Gastroesophageal sphincter (tissue), 3 donors: ENCODE measurements at regions not wholly inside any gene's neighbourhood (a gene's known extent, or its start where the extent isn't known, plus 50 kb on each side); places are given as distances from the start of the nearest gene placed in this dataset.

Experiments used
- EP300 ChIP-seq: sonication (generic); formaldehyde crosslinking; IDR thresholded peaks from one replicate; pipeline ENCODE4 v1.6.1; 2017; ENCODE audit warnings: antibody characterized with exemption, mild to moderate bottlenecking
- POLR2A ChIP-seq, 2 donors: fragments of 450-650 bp; IDR thresholded peaks; one replicate each; pipeline ENCODE4 v1.6.1; 2017; ENCODE audit warnings: antibody characterized with exemption in 2 of 2, mild to moderate bottlenecking in 2 of 2, moderate library complexity in 1 of 2
- POLR2AphosphoS5 ChIP-seq: sonication (generic); formaldehyde crosslinking; IDR thresholded peaks from one replicate; pipeline ENCODE4 v1.6.1; 2017; ENCODE audit warnings: antibody characterized with exemption
- TF ChIP-seq, protein P1 (sequence below), 4 experiments: fragments of 200-600 bp in 2 of 4; fragments of 450-650 bp in 2 of 4; sonication (generic) in 1 of 4; IDR thresholded peaks; one replicate each; pipeline ENCODE4 v1.5.1; 2017 to 2019; ENCODE audit warnings: antibody characterized with exemption in 4 of 4, mild to moderate bottlenecking in 2 of 4, moderate library complexity in 2 of 4

DNA sequence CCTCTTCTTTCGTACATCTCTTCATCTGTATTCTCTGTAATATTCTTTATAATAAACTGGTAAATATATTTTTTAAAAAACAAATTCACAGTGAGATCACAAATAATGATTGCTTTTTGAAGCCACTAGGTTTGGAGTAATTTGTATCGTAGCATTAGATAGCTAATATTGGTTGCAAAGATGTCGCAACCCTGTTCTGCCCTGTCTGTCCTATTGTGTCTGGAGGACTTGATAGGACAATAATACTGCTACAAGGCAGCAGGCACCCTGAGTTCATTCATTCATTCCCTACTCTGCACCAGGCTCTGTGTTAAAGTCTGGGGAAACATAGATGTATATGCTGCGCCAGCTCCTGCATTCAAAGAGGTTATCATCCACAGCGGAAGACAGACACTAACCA lies 206.7 kb upstream of the KLF4 start:
- TF ChIP-seq POLR2A (IDR thresholded peaks at IDR 0.05): no peak
- TF ChIP-seq, protein P1, sequence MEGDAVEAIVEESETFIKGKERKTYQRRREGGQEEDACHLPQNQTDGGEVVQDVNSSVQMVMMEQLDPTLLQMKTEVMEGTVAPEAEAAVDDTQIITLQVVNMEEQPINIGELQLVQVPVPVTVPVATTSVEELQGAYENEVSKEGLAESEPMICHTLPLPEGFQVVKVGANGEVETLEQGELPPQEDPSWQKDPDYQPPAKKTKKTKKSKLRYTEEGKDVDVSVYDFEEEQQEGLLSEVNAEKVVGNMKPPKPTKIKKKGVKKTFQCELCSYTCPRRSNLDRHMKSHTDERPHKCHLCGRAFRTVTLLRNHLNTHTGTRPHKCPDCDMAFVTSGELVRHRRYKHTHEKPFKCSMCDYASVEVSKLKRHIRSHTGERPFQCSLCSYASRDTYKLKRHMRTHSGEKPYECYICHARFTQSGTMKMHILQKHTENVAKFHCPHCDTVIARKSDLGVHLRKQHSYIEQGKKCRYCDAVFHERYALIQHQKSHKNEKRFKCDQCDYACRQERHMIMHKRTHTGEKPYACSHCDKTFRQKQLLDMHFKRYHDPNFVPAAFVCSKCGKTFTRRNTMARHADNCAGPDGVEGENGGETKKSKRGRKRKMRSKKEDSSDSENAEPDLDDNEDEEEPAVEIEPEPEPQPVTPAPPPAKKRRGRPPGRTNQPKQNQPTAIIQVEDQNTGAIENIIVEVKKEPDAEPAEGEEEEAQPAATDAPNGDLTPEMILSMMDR (IDR thresholded peaks at IDR 0.05): no peak
- no peak for TF ChIP-seq POLR2AphosphoS5
- TF ChIP-seq EP300: no peak
